ENCODE measurements at regions not wholly inside any gene's neighbourhood (a gene's known extent, or its start where the extent isn't known, plus 50 kb on each side); places are given as distances from the start of the nearest gene placed in this dataset.

- TF ChIP-seq CTCF (IDR thresholded peaks at IDR 0.05) (no peak), POLR2A (IDR thresholded peaks at IDR 0.05) (no peak)
Observed at GRCh38 chr4:43345323-43345925, 452.9 kb downstream of the GRXCR1 start.
